SU-DHL-6 (cell line): ENCODE measurements at regions not wholly inside any gene's neighbourhood (a gene's known extent, or its start where the extent isn't known, plus 50 kb on each side); places are given as distances from the start of the nearest gene placed in this dataset.

Source experiments
- H2AFZ ChIP-seq: fragments of 200-600 bp; sonication (generic); 2 replicates; pipeline ENCODE4 v1.6.1; 2014; ENCODE audit warnings: low read depth, mild to moderate bottlenecking, moderate library complexity, mixed read lengths, antibody characterized with exemption, low read length; ENCODE audit not compliant: severe bottlenecking
- H3F3A ChIP-seq: fragments of 200-600 bp; shearing (Covaris generic); 2 replicates; pipeline ENCODE4 v1.6.0; 2016; ENCODE audit warnings: antibody characterized with exemption, mild to moderate bottlenecking; ENCODE audit not compliant: insufficient read depth
- H3K27ac ChIP-seq: fragments of 200-600 bp; sonication (generic); 2 replicates; pipeline ENCODE4 v1.5.1; 2016; ENCODE audit warnings: low read depth, mild to moderate bottlenecking, low read length, moderate library complexity, mixed read lengths
- H3K27me3 ChIP-seq: fragments of 200-600 bp; sonication (generic), shearing (Covaris generic); 2 replicates; pipeline ENCODE4 v1.6.0; 2014; ENCODE audit warnings: mild to moderate bottlenecking, low read length
- H3K36me3 ChIP-seq: fragments of 200-600 bp; sonication (generic); 2 replicates; pipeline ENCODE4 v1.6.1; 2014; ENCODE audit warnings: mild to moderate bottlenecking, low read length, mixed read lengths
- H3K4me2 ChIP-seq: fragments of 300-600, 200-600 bp; shearing (Covaris generic), sonication (generic); 2 replicates; pipeline ENCODE4 v1.6.0; 2014; ENCODE audit warnings: low read length, low read depth, mild to moderate bottlenecking; ENCODE audit not compliant: poor library complexity, severe bottlenecking
- H3K4me3 ChIP-seq: fragments of 200-600 bp; sonication (generic); 2 replicates; pipeline ENCODE4 v1.5.1; 2014; ENCODE audit warnings: antibody characterized with exemption, low read length, mild to moderate bottlenecking, mixed read lengths; ENCODE audit not compliant: insufficient read depth, poor library complexity, severe bottlenecking
- H3K79me2 ChIP-seq: fragments of 200-600 bp; sonication (generic); 2 replicates; pipeline ENCODE4 v1.6.1; 2014; ENCODE audit warnings: mild to moderate bottlenecking, low read length, moderate library complexity; ENCODE audit not compliant: insufficient read depth
- H3K9ac ChIP-seq: fragments of 200-600 bp; sonication (generic); 2 replicates; pipeline ENCODE4 v1.7.0; 2014; ENCODE audit warnings: mild to moderate bottlenecking, low read length
- H3K9me2 ChIP-seq: fragments of 200-600 bp; sonication (generic); replicated peaks from 2 replicates; pipeline ENCODE4 v1.6.1; 2014; ENCODE audit warnings: low read length; ENCODE audit not compliant: insufficient read depth
- H3K9me3 ChIP-seq: fragments of 200-600 bp; sonication (generic); 2 replicates; pipeline ENCODE4 v1.6.1; 2014; ENCODE audit warnings: low read length, mixed read lengths; ENCODE audit not compliant: insufficient read depth
- H4K20me1 ChIP-seq: fragments of 200-600 bp; sonication (generic); 2 replicates; pipeline ENCODE4 v1.6.1; 2014; ENCODE audit warnings: low read depth, mild to moderate bottlenecking, antibody characterized with exemption, low read length, moderate library complexity, mixed read lengths
- EZH2phosphoT487 ChIP-seq: fragments of 200-600 bp; sonication (generic), shearing (Covaris generic); conservative IDR thresholded peaks from 2 replicates; pipeline ENCODE4 v1.6.1; 2018; ENCODE audit warnings: mild to moderate bottlenecking, antibody characterized with exemption, low read length, moderate library complexity, mixed read lengths
- TF ChIP-seq, protein P1 (sequence below): fragments of 200-600 bp; sonication (generic); IDR thresholded peaks from one replicate; pipeline ENCODE4 v1.5.1; 2017; ENCODE audit warnings: antibody characterized with exemption, mild to moderate bottlenecking, low read length, moderate library complexity; ENCODE audit not compliant: insufficient read depth, poor library complexity, severe bottlenecking

- Histone ChIP-seq H3K4me3 (no peak overlapping the region), H3K27me3 (no peaks in the 10 kb centered on the region), H2AFZ (no peak overlapping the region), H3K36me3 (no peaks in the 10 kb centered on the region), H3K27ac (no peak overlapping the region), H3K79me2 (no peaks in the 10 kb centered on the region), H4K20me1 (no peaks in the 10 kb centered on the region), H3K4me2 (no peak overlapping the region), H3F3A (no peaks in the 10 kb centered on the region), H3K9ac (no peak overlapping the region), H3K9me2 (no peaks in the 10 kb centered on the region), H3K9me3 (no peaks in the 10 kb centered on the region)
- TF ChIP-seq, protein P1, sequence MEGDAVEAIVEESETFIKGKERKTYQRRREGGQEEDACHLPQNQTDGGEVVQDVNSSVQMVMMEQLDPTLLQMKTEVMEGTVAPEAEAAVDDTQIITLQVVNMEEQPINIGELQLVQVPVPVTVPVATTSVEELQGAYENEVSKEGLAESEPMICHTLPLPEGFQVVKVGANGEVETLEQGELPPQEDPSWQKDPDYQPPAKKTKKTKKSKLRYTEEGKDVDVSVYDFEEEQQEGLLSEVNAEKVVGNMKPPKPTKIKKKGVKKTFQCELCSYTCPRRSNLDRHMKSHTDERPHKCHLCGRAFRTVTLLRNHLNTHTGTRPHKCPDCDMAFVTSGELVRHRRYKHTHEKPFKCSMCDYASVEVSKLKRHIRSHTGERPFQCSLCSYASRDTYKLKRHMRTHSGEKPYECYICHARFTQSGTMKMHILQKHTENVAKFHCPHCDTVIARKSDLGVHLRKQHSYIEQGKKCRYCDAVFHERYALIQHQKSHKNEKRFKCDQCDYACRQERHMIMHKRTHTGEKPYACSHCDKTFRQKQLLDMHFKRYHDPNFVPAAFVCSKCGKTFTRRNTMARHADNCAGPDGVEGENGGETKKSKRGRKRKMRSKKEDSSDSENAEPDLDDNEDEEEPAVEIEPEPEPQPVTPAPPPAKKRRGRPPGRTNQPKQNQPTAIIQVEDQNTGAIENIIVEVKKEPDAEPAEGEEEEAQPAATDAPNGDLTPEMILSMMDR = no peak
- no peak for TF ChIP-seq EZH2phosphoT487
These were observed 826.0 kb downstream of the IGSF11 start for GRCh38 chr3:118208642-118209041.

DNA sequence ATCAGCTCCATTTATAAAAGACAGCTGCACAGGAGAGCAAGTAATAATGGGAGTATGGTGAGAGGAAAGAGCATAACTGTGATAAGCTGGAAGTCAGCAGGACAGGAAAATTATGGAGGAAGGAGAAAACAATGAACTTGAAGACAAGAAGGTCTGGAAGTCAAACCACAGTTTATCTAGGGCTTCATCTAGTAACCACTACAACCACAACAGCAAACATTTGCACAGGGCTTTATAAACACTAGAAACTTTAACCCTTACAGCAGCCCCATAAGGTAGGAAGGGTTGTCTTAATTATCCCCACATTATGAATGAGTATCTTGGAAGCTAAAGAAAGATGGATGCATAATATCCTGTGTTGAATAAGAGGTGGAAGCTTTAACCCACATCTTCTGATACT, 820.8 kb downstream of the IGSF11 start:
- no peak overlapping the region for H3K4me2 ChIP-seq
- no peaks in the 10 kb centered on the region for H3K36me3 ChIP-seq
- no peaks in the 10 kb centered on the region for H3K9me3 ChIP-seq
- no peak for TF ChIP-seq EZH2phosphoT487
- TF ChIP-seq, protein P1 = no peak
- no peaks in the 10 kb centered on the region for H3K79me2 ChIP-seq
- H3K4me3 ChIP-seq = no peak overlapping the region
- H3F3A ChIP-seq = no peaks in the 10 kb centered on the region
- no peaks in the 10 kb centered on the region for H3K27me3 ChIP-seq
- H2AFZ ChIP-seq = no peak overlapping the region
- H3K9ac ChIP-seq = no peak overlapping the region
- no peaks in the 10 kb centered on the region for H3K9me2 ChIP-seq
- H3K27ac ChIP-seq = no peak overlapping the region
- no peaks in the 10 kb centered on the region for H4K20me1 ChIP-seq

DNA sequence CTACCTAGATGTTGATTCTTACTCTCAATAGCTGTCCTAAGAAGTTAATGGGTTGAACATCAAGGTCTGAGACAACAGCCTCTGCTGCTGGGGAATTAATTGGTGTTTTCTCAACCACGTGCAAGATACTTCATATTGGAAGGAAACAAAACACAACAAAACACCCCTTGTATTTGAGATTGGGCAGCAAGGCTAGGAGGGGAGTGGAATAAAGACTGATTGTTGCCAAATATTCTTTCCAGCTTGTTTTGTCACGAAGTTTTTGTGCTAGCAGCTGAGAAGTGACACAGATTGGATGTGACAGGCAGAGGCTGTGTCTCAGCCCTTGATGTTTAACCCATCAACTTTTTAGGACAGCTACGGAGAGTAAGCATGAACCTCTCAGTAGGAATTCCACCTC, 808.4 kb downstream of the IGSF11 start:
- H3K9me3 ChIP-seq = no peaks in the 10 kb centered on the region
- no peak overlapping the region for H3K4me2 ChIP-seq
- no peak overlapping the region for H3K9ac ChIP-seq
- no peaks in the 10 kb centered on the region for H3K79me2 ChIP-seq
- no peaks in the 10 kb centered on the region for H4K20me1 ChIP-seq
- H3K4me3 ChIP-seq = no peak overlapping the region
- H3K9me2 ChIP-seq = no peaks in the 10 kb centered on the region
- no peak overlapping the region for H2AFZ ChIP-seq
- H3K36me3 ChIP-seq = no peaks in the 10 kb centered on the region
- no peaks in the 10 kb centered on the region for H3F3A ChIP-seq
- no peak for TF ChIP-seq EZH2phosphoT487
- TF ChIP-seq, protein P1 = no peak
- no peak overlapping the region for H3K27ac ChIP-seq
- no peaks in the 10 kb centered on the region for H3K27me3 ChIP-seq
